PC-9 (cell line): ENCODE measurements at regions not wholly inside any gene's neighbourhood (a gene's known extent, or its start where the extent isn't known, plus 50 kb on each side); places are given as distances from the start of the nearest gene placed in this dataset.

Experiments
- BruUV-seq: library from RNA; stranded (reverse); fragments of 400-500 nt; replicated peaks from 2 replicates; lab custom pipeline; 2021; lab: Mats Ljungman, UMichigan
- CTCF ChIA-PET: fragments of 300-600 bp; sonication (Branson Sonifier 250); formaldehyde crosslinking; loops from one replicate; lab custom pipeline; 2022; ENCODE audit warnings: antibody characterized with exemption; lab: Charles Lee
- POLR2A ChIA-PET: fragments of 300-600 bp; sonication (Branson Sonifier 250); formaldehyde crosslinking; loops from one replicate; lab custom pipeline; 2022; ENCODE audit warnings: antibody characterized with exemption; ENCODE audit not compliant: unreplicated experiment; lab: Charles Lee
- DNase-seq, 2 experiments: peaks; one replicate each; pipeline versions ENCODE4 v3.0.0 to v3.0.0-alpha.2; 2015 to 2022; ENCODE audit warnings: mixed read lengths in 1 of 2
- H2AFZ ChIP-seq: fragments of 200-600 bp; sonication (generic); 2 replicates; pipeline ENCODE4 v1.8.1; 2017; ENCODE audit warnings: antibody characterized with exemption
- H3F3A ChIP-seq: fragments of 200-600 bp; sonication (generic); 2 replicates; pipeline ENCODE4 v1.8.1; 2017; ENCODE audit warnings: antibody characterized with exemption, mild to moderate bottlenecking, low read depth; ENCODE audit not compliant: insufficient read depth
- H3K27ac ChIP-seq: fragments of 200-600 bp; sonication (generic); 2 replicates; pipeline ENCODE4 v1.6.1; 2016; ENCODE audit warnings: mixed run types
- H3K27me3 ChIP-seq: fragments of 200-600 bp; sonication (generic); 2 replicates; pipeline ENCODE4 v1.6.1; 2016; ENCODE audit warnings: low read depth, mixed run types; ENCODE audit not compliant: insufficient read depth
- H3K36me3 ChIP-seq: fragments of 200-600 bp; sonication (generic); 2 replicates; pipeline ENCODE4 v1.6.1; 2016; ENCODE audit warnings: low read depth, mixed run types
- H3K4me1 ChIP-seq: fragments of 200-600 bp; sonication (generic); replicated peaks from 2 replicates; pipeline ENCODE4 v1.6.1; 2016; ENCODE audit warnings: mixed run types; ENCODE audit not compliant: insufficient read depth
- H3K4me2 ChIP-seq: fragments of 200-600 bp; sonication (generic); 2 replicates; pipeline ENCODE4 v1.6.1; 2017; ENCODE audit warnings: mixed run types
- H3K4me3 ChIP-seq: fragments of 200-600 bp; sonication (generic); 2 replicates; pipeline ENCODE4 v1.6.1; 2016; ENCODE audit warnings: mixed run types
- H3K79me2 ChIP-seq: fragments of 200-600 bp; sonication (generic); 2 replicates; pipeline ENCODE4 v1.6.1; 2017; ENCODE audit warnings: low read depth, mixed run types
- H3K9me2 ChIP-seq: fragments of 200-600 bp; sonication (generic); 2 replicates; pipeline ENCODE4 v1.8.1; 2017; ENCODE audit warnings: mild to moderate bottlenecking; ENCODE audit not compliant: insufficient read depth
- H3K9me3 ChIP-seq: fragments of 200-600 bp; sonication (generic); 2 replicates; pipeline ENCODE4 v1.8.1; 2016; ENCODE audit warnings: low read depth; ENCODE audit not compliant: insufficient read depth
- H4K20me1 ChIP-seq: fragments of 200-600 bp; sonication (generic); 2 replicates; pipeline ENCODE4 v1.8.1; 2017; ENCODE audit not compliant: insufficient read depth
- CTCF ChIP-seq: fragments of 200-600 bp; sonication (generic); conservative IDR thresholded peaks from 2 replicates; pipeline ENCODE4 v1.6.1; 2017; ENCODE audit warnings: mixed run types, antibody characterized with exemption, mild to moderate bottlenecking, moderate library complexity
- EZH2 ChIP-seq: fragments of 200-600 bp; sonication (generic); IDR thresholded peaks from 2 replicates; pipeline ENCODE4 v1.8.0; 2017; ENCODE audit warnings: antibody characterized with exemption, low read depth
- intact Hi-C: fragments of 100-400 bp; cut with micrococcal nuclease; formaldehyde crosslinking; loops from one replicate; pipeline ENCODE4 v1.10.0; 2022; ENCODE audit not compliant: unreplicated experiment

- TF ChIP-seq EZH2 (no peak), CTCF (no peak)
- H3K4me1 ChIP-seq = no peaks in the 10 kb centered on the region
- POLR2A ChIA-PET = no interaction called here
Measured at GRCh38 chr12:111093428-111094142, 173.2 kb upstream of the MYL2 start.

GRCh38 chr12:111091051-111091450 is 170.7 kb upstream of the MYL2 start:
- Histone ChIP-seq H3K4me1 (no peaks in the 10 kb centered on the region), H3F3A (no peaks in the 10 kb centered on the region), H3K27me3 (peaks cover 98% of the 10 kb centered on the region), H3K4me3 (no peak overlapping the region), H3K27ac (no peak overlapping the region), H4K20me1 (no peaks in the 10 kb centered on the region), H3K79me2 (no peaks in the 10 kb centered on the region), H3K9me3 (no peaks in the 10 kb centered on the region), H3K4me2 (no peak overlapping the region), H3K36me3 (no peaks in the 10 kb centered on the region), H2AFZ (no peak overlapping the region), H3K9me2 (no peaks in the 10 kb centered on the region)
- DNase-seq = no peak
- intact Hi-C loops = no loop called here
- TF ChIP-seq EZH2 = no peak
- no peak for TF ChIP-seq CTCF
- BruUV-seq = no TSS peak
- POLR2A ChIA-PET = no interaction called here
- CTCF ChIA-PET = interaction anchor here (0.6 kb wide), 1 partner anchor 12 kb away, joined by 4 read pairs; no protein-coding TSS in a partner anchor

More at GRCh38 chr12:111093428-111094142, 173.2 kb upstream of the MYL2 start:
- H2AFZ ChIP-seq = no peak overlapping the region
- H3K4me2 ChIP-seq = no peak overlapping the region
- H4K20me1 ChIP-seq = no peaks in the 10 kb centered on the region
- H3K9me2 ChIP-seq = no peaks in the 10 kb centered on the region
- H3K79me2 ChIP-seq = no peaks in the 10 kb centered on the region
- CTCF ChIA-PET = no interaction called here
- H3K4me3 ChIP-seq = no peak overlapping the region
- H3F3A ChIP-seq = no peaks in the 10 kb centered on the region
- no peak for DNase-seq
- no TSS peak for BruUV-seq
- H3K9me3 ChIP-seq = no peaks in the 10 kb centered on the region
- H3K36me3 ChIP-seq = no peaks in the 10 kb centered on the region
- intact Hi-C loops = no loop called here
- no peak overlapping the region for H3K27ac ChIP-seq
- H3K27me3 ChIP-seq = peaks cover 100% of the 10 kb centered on the region

- intact Hi-C loops = no loop called here
- H2AFZ ChIP-seq = no peak overlapping the region
- H3K79me2 ChIP-seq = no peaks in the 10 kb centered on the region
- DNase-seq = no peak
- ChIA-PET CTCF (no interaction called here), POLR2A (no interaction called here)
- H3K4me3 ChIP-seq = no peak overlapping the region
- no peaks in the 10 kb centered on the region for H3K36me3 ChIP-seq
- TF ChIP-seq CTCF = no peak
- TF ChIP-seq EZH2 = no peak
- no peak overlapping the region for H3K4me2 ChIP-seq
- BruUV-seq = no TSS peak
- no peak overlapping the region for H3K27ac ChIP-seq
- H3K27me3 ChIP-seq = peaks cover 98% of the 10 kb centered on the region
- no peaks in the 10 kb centered on the region for H4K20me1 ChIP-seq
- no peaks in the 10 kb centered on the region for H3F3A ChIP-seq
- H3K9me2 ChIP-seq = no peaks in the 10 kb centered on the region
- H3K9me3 ChIP-seq = no peaks in the 10 kb centered on the region
- H3K4me1 ChIP-seq = no peaks in the 10 kb centered on the region
Measured at GRCh38 chr12:111089616-111090015, 169.2 kb upstream of the MYL2 start.
